H9 (cell line): ENCODE measurements at regions not wholly inside any gene's neighbourhood (a gene's known extent, or its start where the extent isn't known, plus 50 kb on each side); places are given as distances from the start of the nearest gene placed in this dataset.
"Not testable (repeated sequence)": the region's sequence is repeated elsewhere in the genome, so short reads cannot be mapped to it uniquely, and the experiment has no call there.

Experiments used
- DNase-seq: peaks from one replicate; pipeline ENCODE4 v3.0.0-alpha.2; 2017
- H2AFZ ChIP-seq: one replicate; pipeline ENCODE4 v1.6.1; 2013; ENCODE audit warnings: mild to moderate bottlenecking, low read length, control low read depth, moderate library complexity
- H2AK5ac ChIP-seq: 2 replicates; pipeline ENCODE4 v1.6.1; 2013; ENCODE audit warnings: low read length, control low read depth, mixed read lengths; ENCODE audit not compliant: insufficient read length
- H2BK120ac ChIP-seq: one replicate; pipeline ENCODE4 v1.6.1; 2013; ENCODE audit warnings: low read depth, mild to moderate bottlenecking, low read length, control low read depth, inconsistent platforms; ENCODE audit not compliant: poor library complexity, severe bottlenecking
- H2BK12ac ChIP-seq: 2 replicates; pipeline ENCODE4 v1.6.1; 2013; ENCODE audit warnings: low read length, control low read depth, mixed read lengths, low read depth; ENCODE audit not compliant: insufficient read length
- H2BK15ac ChIP-seq: 2 replicates; pipeline ENCODE4 v1.6.1; 2013; ENCODE audit warnings: low read depth, low read length, control low read depth
- H2BK20ac ChIP-seq: one replicate; pipeline ENCODE4 v1.6.1; 2013; ENCODE audit warnings: low read depth, mild to moderate bottlenecking, low read length, control low read depth, inconsistent platforms; ENCODE audit not compliant: poor library complexity, severe bottlenecking
- H2BK5ac ChIP-seq: 2 replicates; pipeline ENCODE4 v1.6.1; 2013; ENCODE audit warnings: low read length, control low read depth, mixed read lengths; ENCODE audit not compliant: insufficient read length
- H3K14ac ChIP-seq: 2 replicates; pipeline ENCODE4 v1.6.1; 2013; ENCODE audit warnings: low read length, control low read depth; ENCODE audit not compliant: insufficient read depth
- H3K18ac ChIP-seq: 2 replicates; pipeline ENCODE4 v1.6.1; 2013; ENCODE audit warnings: low read depth, mild to moderate bottlenecking, mixed read lengths, low read length, control low read depth; ENCODE audit not compliant: insufficient read length
- H3K23ac ChIP-seq: 2 replicates; pipeline ENCODE4 v1.6.1; 2013; ENCODE audit warnings: low read length, control low read depth, mixed read lengths, low read depth; ENCODE audit not compliant: insufficient read length
- H3K23me2 ChIP-seq: 2 replicates; pipeline ENCODE4 v1.6.1; 2013; ENCODE audit warnings: low read depth, mild to moderate bottlenecking, mixed read lengths, low read length, control low read depth; ENCODE audit not compliant: insufficient read length, poor library complexity, severe bottlenecking
- H3K27ac ChIP-seq: 2 replicates; pipeline ENCODE4 v1.5.1; 2013; ENCODE audit warnings: low read length, control low read depth, mixed read lengths, low read depth; ENCODE audit not compliant: insufficient read length
- H3K27me3 ChIP-seq: 2 replicates; pipeline ENCODE4 v1.6.1; 2013; ENCODE audit warnings: low read length, control low read depth, inconsistent platforms; ENCODE audit not compliant: insufficient read depth
- H3K4ac ChIP-seq: 2 replicates; pipeline ENCODE4 v1.6.1; 2013; ENCODE audit warnings: low read depth, mild to moderate bottlenecking, control low read depth, inconsistent platforms, low read length, moderate library complexity
- H3K4me1 ChIP-seq: 2 replicates; pipeline ENCODE4 v1.6.1; 2013; ENCODE audit warnings: low read length, control low read depth, inconsistent platforms; ENCODE audit not compliant: insufficient read depth
- H3K4me2 ChIP-seq: 2 replicates; pipeline ENCODE4 v1.6.1; 2013; ENCODE audit warnings: low read length, control low read depth, mixed read lengths; ENCODE audit not compliant: insufficient read length, insufficient read depth
- H3K56ac ChIP-seq: 2 replicates; pipeline ENCODE4 v1.6.1; 2013; ENCODE audit warnings: low read depth, mild to moderate bottlenecking, mixed read lengths, low read length, control low read depth; ENCODE audit not compliant: insufficient read length
- H3K79me1 ChIP-seq: 2 replicates; pipeline ENCODE4 v1.6.1; 2013; ENCODE audit warnings: low read depth, mild to moderate bottlenecking, moderate library complexity, low read length, control low read depth, inconsistent platforms; ENCODE audit not compliant: insufficient read depth, poor library complexity, severe bottlenecking
- H3K79me2 ChIP-seq: 2 replicates; pipeline ENCODE4 v1.6.1; 2013; ENCODE audit warnings: low read length, control low read depth, inconsistent platforms; ENCODE audit not compliant: insufficient read depth
- H3K9ac ChIP-seq: 2 replicates; pipeline ENCODE4 v1.6.1; 2013; ENCODE audit warnings: low read length, control low read depth, mixed read lengths; ENCODE audit not compliant: insufficient read length; ENCODE audit errors: extremely low read depth
- H3K9me3 ChIP-seq: one replicate; pipeline ENCODE4 v1.6.1; 2013; ENCODE audit warnings: low read depth, low read length, inconsistent platforms; ENCODE audit not compliant: control insufficient read depth
- H3T11ph ChIP-seq: one replicate; pipeline ENCODE4 v1.6.1; 2013; ENCODE audit warnings: mild to moderate bottlenecking, low read length, control low read depth, inconsistent platforms
- H4K20me1 ChIP-seq: one replicate; pipeline ENCODE4 v1.6.1; 2013; ENCODE audit not compliant: control insufficient read depth, insufficient read length, insufficient read depth
- H4K5ac ChIP-seq: 2 replicates; pipeline ENCODE4 v1.6.1; 2013; ENCODE audit warnings: low read depth, mild to moderate bottlenecking, mixed read lengths, low read length, control low read depth; ENCODE audit not compliant: insufficient read length
- H4K8ac ChIP-seq: replicated peaks from 2 replicates; pipeline ENCODE4 v1.6.1; 2013; ENCODE audit warnings: low read length, control low read depth, mixed read lengths, low read depth; ENCODE audit not compliant: insufficient read length
- H4K91ac ChIP-seq: 2 replicates; pipeline ENCODE4 v1.6.1; 2013; ENCODE audit warnings: low read depth, mild to moderate bottlenecking, moderate library complexity, mixed read lengths, low read length, control low read depth; ENCODE audit not compliant: insufficient read length
- H3K27ac Mint-ChIP-seq, 3 experiments: 2 replicates in 2 of 3; 3 replicates in 1 of 3; pipeline ENCODE4 v1.8.0; 2020 to 2021; ENCODE audit warnings: mixed read lengths in 3 of 3, mild to moderate bottlenecking in 1 of 3, moderate library complexity in 1 of 3
- H3K27me3 Mint-ChIP-seq: 2 replicates; pipeline ENCODE4 v1.8.0; 2021; ENCODE audit warnings: low read depth, mild to moderate bottlenecking, moderate library complexity, mixed read lengths
- H3K36me3 Mint-ChIP-seq, 3 experiments: 2 replicates in 2 of 3; 3 replicates in 1 of 3; pipeline ENCODE4 v1.8.0; 2020 to 2021; ENCODE audit warnings: low read depth in 3 of 3, mixed read lengths in 3 of 3; ENCODE audit not compliant: insufficient read depth in 1 of 3
- H3K4me1 Mint-ChIP-seq, 2 experiments: 2 replicates each; pipeline ENCODE4 v1.8.0; 2020; ENCODE audit warnings: mixed read lengths in 2 of 2
- H3K4me3 Mint-ChIP-seq, 2 experiments: 2 replicates in 1 of 2; 3 replicates in 1 of 2; pipeline ENCODE4 v1.8.0; 2020 to 2021; ENCODE audit warnings: mild to moderate bottlenecking in 2 of 2, mixed read lengths in 2 of 2, moderate library complexity in 1 of 2
- H3K9me3 Mint-ChIP-seq, 2 experiments: 2 replicates in 1 of 2; 3 replicates in 1 of 2; pipeline ENCODE4 v1.8.0; 2020; ENCODE audit warnings: mild to moderate bottlenecking in 2 of 2, mixed read lengths in 2 of 2, moderate library complexity in 1 of 2
- WGBS: extraction: QIAGEN DNeasy Blood & Tissue Kit; methylation state at CpG from one replicate; pipeline ENCODE4 v1.1.7; 2013; ENCODE audit warnings: missing lambda C conversion rate, low lambda C conversion rate, mixed read lengths; ENCODE audit not compliant: insufficient read length; ENCODE audit errors: extremely low coverage; 5-methylcytosine and 5-hydroxymethylcytosine counted together
- TF ChIP-seq, protein P1 (sequence below): fragments of 200-600 bp; sonication (generic); conservative IDR thresholded peaks from 3 replicates; pipeline ENCODE4 v1.8.0; 2021; ENCODE audit warnings: antibody characterized with exemption, mild to moderate bottlenecking

DNA sequence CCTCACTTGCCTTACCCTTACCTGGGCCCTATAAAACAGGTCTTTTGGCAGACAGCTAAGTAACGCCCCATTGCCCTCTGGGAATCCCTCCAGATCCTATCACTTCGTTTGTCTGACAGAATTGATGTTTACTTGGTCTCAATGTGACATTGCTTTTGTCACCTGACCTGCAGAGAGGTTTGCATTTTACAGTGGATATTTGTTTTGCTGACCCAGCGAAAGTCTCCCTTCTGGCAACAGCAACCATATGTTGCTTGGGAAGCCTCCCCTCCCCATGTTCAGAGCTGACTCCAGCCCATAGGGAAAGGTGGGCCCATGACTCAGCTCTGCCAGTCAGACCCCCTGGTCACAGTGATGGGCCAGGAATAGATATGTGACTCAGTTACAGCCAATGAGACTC, 54.0 kb upstream of the LARP1 start:
- Histone ChIP-seq H3K79me2 (no peaks in the 10 kb centered on the region; the same call in 1 of the 2 replicates), H3K79me1 (no peaks in the 10 kb centered on the region), H2BK120ac (no peak overlapping the region), H3K9me3 (no peaks in the 10 kb centered on the region), H3K4me2 (no peak overlapping the region), H2BK5ac (no peak overlapping the region), H2AK5ac (no peak overlapping the region), H2BK12ac (no peak overlapping the region), H3K4ac (no peak overlapping the region), H3K23me2 (no peaks in the 10 kb centered on the region), H3K9ac (no peak overlapping the region), H4K20me1 (no peaks in the 10 kb centered on the region), H3K4me1 (peaks cover 16% of the 10 kb centered on the region), H3K14ac (no peak overlapping the region), H3T11ph (no peak overlapping the region), H3K27me3 (no peaks in the 10 kb centered on the region), H3K23ac (no peak overlapping the region), H3K27ac (peak overlapping the region; percentile 40), H4K8ac (no peak overlapping the region), H3K56ac (no peak overlapping the region), H2AFZ (no peak overlapping the region), H4K91ac (no peak overlapping the region), H2BK20ac (no peak overlapping the region), H2BK15ac (no peak overlapping the region), H4K5ac (no peak overlapping the region), H3K18ac (no peak overlapping the region)
- no peaks in the 10 kb centered on the region for H3K27me3 Mint-ChIP-seq
- H3K4me1 Mint-ChIP-seq = peaks cover 35% of the 10 kb centered on the region in 2 experiments
- H3K9me3 Mint-ChIP-seq = no peaks in the 10 kb centered on the region
- TF ChIP-seq, protein P1, sequence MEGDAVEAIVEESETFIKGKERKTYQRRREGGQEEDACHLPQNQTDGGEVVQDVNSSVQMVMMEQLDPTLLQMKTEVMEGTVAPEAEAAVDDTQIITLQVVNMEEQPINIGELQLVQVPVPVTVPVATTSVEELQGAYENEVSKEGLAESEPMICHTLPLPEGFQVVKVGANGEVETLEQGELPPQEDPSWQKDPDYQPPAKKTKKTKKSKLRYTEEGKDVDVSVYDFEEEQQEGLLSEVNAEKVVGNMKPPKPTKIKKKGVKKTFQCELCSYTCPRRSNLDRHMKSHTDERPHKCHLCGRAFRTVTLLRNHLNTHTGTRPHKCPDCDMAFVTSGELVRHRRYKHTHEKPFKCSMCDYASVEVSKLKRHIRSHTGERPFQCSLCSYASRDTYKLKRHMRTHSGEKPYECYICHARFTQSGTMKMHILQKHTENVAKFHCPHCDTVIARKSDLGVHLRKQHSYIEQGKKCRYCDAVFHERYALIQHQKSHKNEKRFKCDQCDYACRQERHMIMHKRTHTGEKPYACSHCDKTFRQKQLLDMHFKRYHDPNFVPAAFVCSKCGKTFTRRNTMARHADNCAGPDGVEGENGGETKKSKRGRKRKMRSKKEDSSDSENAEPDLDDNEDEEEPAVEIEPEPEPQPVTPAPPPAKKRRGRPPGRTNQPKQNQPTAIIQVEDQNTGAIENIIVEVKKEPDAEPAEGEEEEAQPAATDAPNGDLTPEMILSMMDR = no peak
- H3K27ac Mint-ChIP-seq = peak overlapping the region; percentile 42 to 95 (median 74); a peak in 6 of 7 replicates
- H3K4me3 Mint-ChIP-seq = no peak overlapping the region
- DNase-seq = no peak
- no CpG with 5 or more reads among the region's 3 CpGs for WGBS
- H3K36me3 Mint-ChIP-seq = peaks cover 0 to 2% (median 0%) of the 10 kb centered on the region in 3 experiments; a peak in 3 of 7 replicates

DNA sequence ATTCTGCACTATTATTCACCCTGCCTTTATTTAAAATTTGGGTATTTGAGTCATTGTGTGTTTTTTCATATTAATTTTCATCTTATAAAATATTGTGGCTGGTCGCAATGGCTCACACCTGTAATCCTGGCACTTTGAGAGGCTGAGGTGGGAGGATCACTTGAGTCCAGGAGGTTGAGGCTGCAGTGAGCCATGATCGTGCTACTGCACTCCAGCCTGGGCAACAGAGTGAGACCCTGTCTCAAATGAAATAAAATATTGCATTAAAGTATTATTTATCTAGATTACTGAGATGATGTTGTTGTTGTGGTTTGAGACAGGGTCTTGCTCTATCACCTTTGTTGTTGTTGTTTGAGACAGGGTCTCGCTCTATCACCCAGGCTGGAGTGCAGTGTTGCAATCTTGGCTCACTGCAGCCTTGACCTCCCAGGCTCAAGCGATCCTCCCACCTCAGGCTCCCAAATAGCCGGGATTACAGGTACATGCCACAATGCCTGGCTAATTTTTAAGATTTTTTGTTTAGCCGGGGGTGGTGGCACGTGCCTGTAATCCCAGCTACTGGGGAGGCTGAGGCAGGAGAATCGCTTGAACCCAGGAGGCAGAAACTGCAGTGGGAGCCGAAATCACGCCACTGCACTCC, 54.8 kb upstream of the LARP1 start:
- not testable (repeated sequence) for H3T11ph ChIP-seq, H3K27ac Mint-ChIP-seq, H3K56ac ChIP-seq, H3K4me2 ChIP-seq, H3K9me3 Mint-ChIP-seq, H2BK12ac ChIP-seq, H3K27me3 ChIP-seq, H2AFZ ChIP-seq, H4K20me1 ChIP-seq, H3K18ac ChIP-seq, H3K79me1 ChIP-seq, H2BK5ac ChIP-seq, H3K9me3 ChIP-seq, H3K4ac ChIP-seq, H3K4me3 Mint-ChIP-seq, H3K79me2 ChIP-seq, H3K36me3 Mint-ChIP-seq, H4K91ac ChIP-seq, H3K27ac ChIP-seq, DNase-seq, H4K5ac ChIP-seq, H3K9ac ChIP-seq, H4K8ac ChIP-seq, H2BK15ac ChIP-seq, H3K14ac ChIP-seq, H2BK20ac ChIP-seq, H3K27me3 Mint-ChIP-seq, H3K23me2 ChIP-seq, H2BK120ac ChIP-seq, H3K23ac ChIP-seq, H2AK5ac ChIP-seq
- H3K4me1 Mint-ChIP-seq = peaks cover 40% of the 10 kb centered on the region in 2 experiments
- WGBS = no CpG with 5 or more reads among the region's 10 CpGs
- H3K4me1 ChIP-seq = peaks cover 18% of the 10 kb centered on the region
